Natural killer cell treated with Interleukin-12 subunit alpha and Interleukin-12 subunit beta and Interleukin-15 and Interleukin-18, amount 100 ng/mL, for 72 hours (primary cell): ENCODE measurements at regions not wholly inside any gene's neighbourhood (a gene's known extent, or its start where the extent isn't known, plus 50 kb on each side); places are given as distances from the start of the nearest gene placed in this dataset.

Experiments
- ATAC-seq, 2 donors: fragments of 150-1000 bp; cut with Tn5 transposase in 1 of 2; sonication (Bioruptor Pico), chemical (Tn5 transposase) in 1 of 2; 2 replicates each; pipeline ENCODE4 v1.10.0; 2021
- DNase-seq: peaks from one replicate; pipeline ENCODE4 v3.0.0; 2022; ENCODE audit warnings: low spot score
- H3K27ac Mint-ChIP-seq, 2 donors: 1 replicate in 1 of 2; 2 replicates in 1 of 2; pipeline ENCODE4 v1.8.0; 2022; ENCODE audit warnings: mixed read lengths in 2 of 2, mild to moderate bottlenecking in 1 of 2, moderate library complexity in 1 of 2
- H3K27me3 Mint-ChIP-seq, 2 donors: 1 replicate in 1 of 2; 2 replicates in 1 of 2; pipeline ENCODE4 v1.8.0; 2022; ENCODE audit warnings: mixed read lengths in 2 of 2
- H3K36me3 Mint-ChIP-seq: one replicate; pipeline ENCODE4 v1.8.0; 2022; ENCODE audit warnings: mixed read lengths
- H3K4me1 Mint-ChIP-seq, 2 donors: 1 replicate in 1 of 2; 2 replicates in 1 of 2; pipeline ENCODE4 v1.8.0; 2022; ENCODE audit warnings: low read depth in 2 of 2, mixed read lengths in 2 of 2, mild to moderate bottlenecking in 1 of 2
- H3K4me3 Mint-ChIP-seq: one replicate; pipeline ENCODE4 v1.8.0; 2022; ENCODE audit warnings: mixed read lengths
- H3K9me3 Mint-ChIP-seq: 2 replicates; pipeline ENCODE4 v1.8.0; 2022; ENCODE audit warnings: mixed read lengths

GRCh38 chr9:89729954-89730530, 125.2 kb downstream of the GADD45G start:
- H3K9me3 Mint-ChIP-seq: no peaks in the 10 kb centered on the region
- DNase-seq (no peak), ATAC-seq (peak; percentile 25 to 34)
- H3K4me1 Mint-ChIP-seq: peaks cover 0 to 17% of the 10 kb centered on the region in 2 donors
- H3K27ac Mint-ChIP-seq: no peak overlapping the region
- no peaks in the 10 kb centered on the region for H3K36me3 Mint-ChIP-seq
- no peak overlapping the region for H3K4me3 Mint-ChIP-seq
- peaks cover 2 to 7% of the 10 kb centered on the region in 2 donors for H3K27me3 Mint-ChIP-seq

- DNase-seq (no peak), ATAC-seq (no peak)
- Mint-ChIP-seq H3K4me1 (peaks cover 0 to 11% of the 10 kb centered on the region in 2 donors), H3K27ac (no peak overlapping the region), H3K36me3 (no peaks in the 10 kb centered on the region), H3K9me3 (no peaks in the 10 kb centered on the region), H3K4me3 (no peak overlapping the region), H3K27me3 (peaks cover 0 to 7% of the 10 kb centered on the region in 2 donors)
Observed at GRCh38 chr9:89730715-89731114, 125.9 kb downstream of the GADD45G start.

DNA sequence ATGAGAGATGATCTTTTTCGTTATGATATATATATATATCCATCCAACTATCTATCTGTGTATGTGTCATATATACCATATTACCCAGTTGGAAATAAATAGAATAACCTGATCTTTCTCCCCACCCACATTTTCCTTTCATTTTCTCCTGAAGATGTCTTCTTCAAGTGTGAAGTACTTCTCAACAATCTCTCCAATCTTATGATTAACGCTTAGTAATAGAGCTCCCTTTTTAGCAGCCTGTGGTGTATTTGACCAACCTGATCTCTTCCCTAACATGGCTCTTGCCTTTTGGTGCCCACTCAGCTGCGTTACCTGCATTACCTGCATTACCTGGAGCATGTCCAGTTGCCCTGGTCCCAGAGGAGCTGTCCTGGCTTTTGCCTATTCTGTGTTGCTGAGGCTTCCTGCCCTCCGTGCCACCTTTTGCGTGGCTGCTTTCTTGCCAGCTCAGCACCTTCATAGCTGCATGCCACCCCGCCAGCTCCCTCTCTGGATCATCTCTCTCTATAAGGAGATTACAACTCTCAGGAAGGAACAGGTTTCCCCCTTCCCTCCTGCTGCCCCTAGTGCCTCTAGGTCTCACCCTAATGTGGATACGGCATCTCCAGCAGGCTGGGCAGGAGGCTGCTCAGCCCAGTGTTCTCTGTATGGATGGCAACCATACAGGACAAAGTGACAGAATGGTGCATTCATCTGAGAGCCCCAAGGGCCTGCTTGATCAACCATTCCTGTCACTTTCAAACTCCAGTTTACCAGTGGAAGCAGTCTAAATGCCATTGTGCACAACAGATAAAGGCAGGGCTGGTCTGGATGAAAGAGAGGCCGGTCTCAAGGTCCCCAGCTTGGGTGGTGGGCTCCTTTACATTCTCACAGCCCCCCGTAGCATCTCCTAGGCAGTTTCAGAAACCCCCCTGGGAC, 126.7 kb downstream of the GADD45G start:
- H3K27me3 Mint-ChIP-seq: peaks cover 0 to 7% of the 10 kb centered on the region in 2 donors
- H3K36me3 Mint-ChIP-seq: no peaks in the 10 kb centered on the region

DNA sequence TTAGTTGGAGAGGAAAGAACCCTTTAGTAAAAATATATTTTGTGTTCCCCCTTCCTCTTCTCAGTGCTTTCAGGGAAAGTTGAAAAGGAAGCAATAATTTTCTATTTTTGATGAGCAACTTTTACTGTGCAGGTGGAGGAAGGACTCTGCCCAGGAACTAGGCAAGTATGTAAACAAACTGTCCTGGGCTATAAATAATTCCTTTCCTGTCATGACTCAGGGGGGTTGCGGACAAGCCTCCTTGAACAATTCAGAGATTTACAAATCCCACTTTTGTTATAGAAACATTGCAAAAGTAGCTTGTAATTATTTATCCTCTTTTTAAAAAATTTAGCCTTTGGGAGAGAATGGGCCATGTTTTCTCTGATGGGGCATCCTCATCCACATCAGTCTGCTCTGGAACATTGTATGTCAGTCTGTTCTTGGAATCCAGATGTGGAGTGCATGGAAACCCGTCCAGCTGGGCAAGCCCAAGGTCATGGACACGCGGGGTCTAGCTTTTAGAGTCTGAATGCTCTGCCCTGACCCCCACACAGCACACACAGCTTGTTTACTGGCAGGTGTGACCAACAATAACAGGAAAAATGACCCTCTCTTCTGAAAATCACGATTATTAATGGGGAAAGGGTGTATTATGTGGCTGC, 127.6 kb downstream of the GADD45G start:
- H3K9me3 Mint-ChIP-seq: no peaks in the 10 kb centered on the region
- ATAC-seq: no peak
- H3K27me3 Mint-ChIP-seq: peaks cover 0 to 7% of the 10 kb centered on the region in 2 donors
- peaks cover 0 to 7% of the 10 kb centered on the region in 2 donors for H3K4me1 Mint-ChIP-seq
- no peak for DNase-seq
- H3K4me3 Mint-ChIP-seq: no peak overlapping the region
- no peak overlapping the region for H3K27ac Mint-ChIP-seq
- no peaks in the 10 kb centered on the region for H3K36me3 Mint-ChIP-seq

More for the DNA sequence above, 126.7 kb downstream of the GADD45G start:
- Mint-ChIP-seq H3K9me3 (no peaks in the 10 kb centered on the region), H3K4me3 (no peak overlapping the region), H3K27ac (no peak overlapping the region), H3K4me1 (peaks cover 0 to 11% of the 10 kb centered on the region in 2 donors)
- ATAC-seq (peak in 1 of 2 donors; percentile 40), DNase-seq (no peak)

DNA sequence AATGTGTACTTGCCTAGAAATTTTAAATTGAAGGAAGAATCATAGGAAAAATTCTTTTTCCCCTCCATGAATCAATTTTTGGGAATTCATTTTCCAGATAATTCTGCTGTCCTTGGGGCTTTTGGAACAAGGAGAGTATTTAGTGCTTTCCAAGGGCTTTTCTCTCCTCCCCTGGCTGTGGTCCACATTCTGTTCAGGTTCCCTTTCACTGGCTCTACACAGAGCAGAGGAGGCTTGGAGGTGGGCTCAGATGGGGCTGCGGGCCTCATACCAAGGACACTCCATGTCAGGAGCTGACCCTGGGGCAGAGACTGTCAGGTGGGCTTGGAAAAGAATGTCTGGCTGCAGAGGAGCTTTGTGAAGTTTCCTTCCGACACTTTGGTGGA, 128.1 kb downstream of the GADD45G start:
- ATAC-seq: no peak
- Mint-ChIP-seq H3K4me1 (peaks cover 0 to 7% of the 10 kb centered on the region in 2 donors), H3K4me3 (no peak overlapping the region), H3K27ac (peak overlapping the region in 1 of 2 donors; percentile 5), H3K27me3 (peaks cover 0 to 7% of the 10 kb centered on the region in 2 donors), H3K36me3 (no peaks in the 10 kb centered on the region), H3K9me3 (no peaks in the 10 kb centered on the region)
- no peak for DNase-seq

- ATAC-seq (no peak), DNase-seq (no peak)
- Mint-ChIP-seq H3K4me3 (no peak overlapping the region), H3K4me1 (peaks cover 11 to 15% of the 10 kb centered on the region in 2 donors), H3K27me3 (peaks cover 7 to 10% of the 10 kb centered on the region in 2 donors), H3K9me3 (no peaks in the 10 kb centered on the region), H3K36me3 (no peaks in the 10 kb centered on the region), H3K27ac (no peak overlapping the region)
Observed at GRCh38 chr9:89734600-89735041, 129.8 kb downstream of the GADD45G start.

DNA sequence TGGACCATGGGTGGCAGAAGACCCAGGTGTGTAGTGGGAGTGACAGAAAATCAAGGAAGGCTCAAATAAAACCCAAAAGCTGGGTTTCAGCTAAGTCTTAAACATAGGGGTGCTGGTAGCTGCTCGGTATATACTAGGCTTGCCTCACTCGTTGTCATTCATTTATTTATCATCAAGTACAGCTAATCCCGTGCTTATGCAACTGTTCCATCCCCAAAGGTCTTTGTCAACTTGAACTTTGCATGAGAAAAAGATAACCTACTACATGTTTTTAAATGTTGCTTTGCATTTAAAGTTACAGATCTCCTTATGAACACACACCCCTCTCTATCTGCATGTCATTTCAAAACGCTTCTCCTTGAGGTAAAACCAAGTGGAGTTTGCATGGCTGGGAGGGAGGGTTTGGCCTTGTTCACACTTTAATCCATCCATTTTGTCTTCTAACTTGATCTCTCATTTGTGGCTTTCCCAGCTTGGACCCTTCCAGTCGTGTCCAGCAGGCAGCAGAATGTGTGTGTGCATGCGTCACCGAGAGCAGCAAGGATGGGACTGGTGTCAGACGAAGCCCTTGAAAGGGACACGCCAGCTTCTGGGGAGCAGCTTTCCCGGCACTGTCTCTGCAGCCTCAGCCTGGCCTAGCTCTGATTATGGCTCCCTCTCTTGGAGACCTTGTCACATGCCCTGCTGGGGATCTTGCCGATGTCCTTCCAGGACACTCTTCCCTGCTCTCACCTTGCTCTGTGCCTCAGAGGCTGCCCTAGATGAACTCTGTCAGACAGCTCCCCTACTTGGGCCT, 133.5 kb downstream of the GADD45G start:
- H3K36me3 Mint-ChIP-seq: no peaks in the 10 kb centered on the region
- peaks cover 38 to 39% of the 10 kb centered on the region in 2 donors for H3K4me1 Mint-ChIP-seq
- H3K27me3 Mint-ChIP-seq: peaks cover 6 to 11% of the 10 kb centered on the region in 2 donors
- no peak for ATAC-seq
- peak overlapping the region in 1 of 2 donors; percentile 91 for H3K27ac Mint-ChIP-seq
- DNase-seq: no peak
- H3K9me3 Mint-ChIP-seq: no peaks in the 10 kb centered on the region
- H3K4me3 Mint-ChIP-seq: no peak overlapping the region

- Mint-ChIP-seq H3K27me3 (peaks cover 0 to 11% of the 10 kb centered on the region in 2 donors), H3K9me3 (no peaks in the 10 kb centered on the region), H3K27ac (peak overlapping the region in 1 of 2 donors; percentile 91), H3K4me1 (peaks cover 44 to 47% of the 10 kb centered on the region in 2 donors), H3K36me3 (no peaks in the 10 kb centered on the region), H3K4me3 (peak overlapping the region; percentile 16)
- ATAC-seq: peak in 1 of 2 donors; percentile 32
- DNase-seq: no peak
Observed at GRCh38 chr9:89739511-89739910, 134.7 kb downstream of the GADD45G start.

DNA sequence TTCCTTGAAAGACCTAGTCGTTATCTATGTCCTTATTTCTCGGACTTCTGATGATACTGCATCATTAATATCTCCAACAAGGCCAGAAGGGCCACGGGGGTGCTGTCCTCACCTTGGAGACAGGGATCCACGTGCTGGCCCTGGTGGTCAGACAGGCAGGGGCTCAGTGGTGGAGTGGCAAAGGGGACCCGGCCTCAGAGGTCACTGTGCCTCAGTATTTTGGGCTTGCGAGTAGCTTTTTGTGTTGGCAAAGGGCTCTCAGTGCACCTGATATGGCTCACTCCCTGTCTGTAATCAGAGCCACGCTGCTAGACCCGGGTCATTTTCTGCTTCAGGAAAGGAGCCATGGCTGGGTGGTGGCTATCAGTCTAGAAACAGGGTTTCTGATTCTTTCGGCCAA, 135.1 kb downstream of the GADD45G start:
- no peak for ATAC-seq
- Mint-ChIP-seq H3K27me3 (peaks cover 0 to 11% of the 10 kb centered on the region in 2 donors), H3K36me3 (no peaks in the 10 kb centered on the region), H3K4me3 (peak overlapping the region; percentile 16), H3K27ac (peak overlapping the region in 1 of 2 donors; percentile 91), H3K4me1 (peaks cover 46 to 50% of the 10 kb centered on the region in 2 donors), H3K9me3 (no peaks in the 10 kb centered on the region)
- no peak for DNase-seq

GRCh38 chr9:89740722-89741121, 135.9 kb downstream of the GADD45G start:
- peaks cover 51 to 55% of the 10 kb centered on the region in 2 donors for H3K4me1 Mint-ChIP-seq
- no peaks in the 10 kb centered on the region for H3K36me3 Mint-ChIP-seq
- DNase-seq (no peak), ATAC-seq (peak in 1 of 2 donors; percentile 42)
- H3K27ac Mint-ChIP-seq: peak overlapping the region; percentile 77 to 91
- peak overlapping the region; percentile 62 for H3K4me3 Mint-ChIP-seq
- H3K9me3 Mint-ChIP-seq: no peaks in the 10 kb centered on the region
- H3K27me3 Mint-ChIP-seq: peaks cover 0 to 11% of the 10 kb centered on the region in 2 donors

GRCh38 chr9:89742660-89743059, 137.8 kb downstream of the GADD45G start:
- Mint-ChIP-seq H3K4me1 (peaks cover 55 to 59% of the 10 kb centered on the region in 2 donors), H3K4me3 (peak overlapping the region; percentile 58), H3K27me3 (peaks cover 0 to 11% of the 10 kb centered on the region in 2 donors), H3K27ac (peak overlapping the region; percentile 77 to 91), H3K36me3 (no peaks in the 10 kb centered on the region), H3K9me3 (no peaks in the 10 kb centered on the region)
- peak; percentile 65 for DNase-seq
- peak; percentile 50 to 73 for ATAC-seq

- Mint-ChIP-seq H3K36me3 (no peaks in the 10 kb centered on the region), H3K27me3 (peaks cover 0 to 11% of the 10 kb centered on the region in 2 donors), H3K27ac (peak overlapping the region; percentile 77 to 91), H3K9me3 (no peaks in the 10 kb centered on the region), H3K4me1 (peaks cover 55 to 59% of the 10 kb centered on the region in 2 donors), H3K4me3 (peak overlapping the region; percentile 58)
- ATAC-seq (peak; percentile 77 to 82), DNase-seq (peak; percentile 84)
Observed at GRCh38 chr9:89743216-89743572, 138.4 kb downstream of the GADD45G start.
